Endothelial cell of umbilical vein (primary cell): ENCODE measurements at regions not wholly inside any gene's neighbourhood (a gene's known extent, or its start where the extent isn't known, plus 50 kb on each side); places are given as distances from the start of the nearest gene placed in this dataset.

Experiments used
- BruUV-seq: library from RNA; stranded (reverse); fragments of 400-500 nt; replicated peaks from 2 replicates; lab custom pipeline; 2021; lab: Mats Ljungman, UMichigan
- CTCF ChIA-PET: fragments of 300-600, 350-600 bp; sonication (Branson Sonifier 250); formaldehyde crosslinking; loops from one replicate; lab custom pipeline; 2021; ENCODE audit warnings: antibody characterized with exemption, inconsistent platforms; lab: Charles Lee
- POLR2A ChIA-PET: fragments of 300-600, 350-600 bp; sonication (Branson Sonifier 250); formaldehyde crosslinking; loops from one replicate; lab custom pipeline; 2021; ENCODE audit warnings: antibody characterized with exemption, inconsistent platforms; lab: Charles Lee
- DNase-seq: peaks from one replicate; pipeline ENCODE4 v3.0.0-alpha.2; 2011; ENCODE audit warnings: low read depth, low spot score
- FAIRE-seq: peaks from 2 replicates; lab custom pipeline; 2011; peaks lifted over from hg19 to GRCh38; lab: Jason Lieb, UNC
- H2AFZ ChIP-seq: 2 replicates; pipeline ENCODE4 v1.6.0; 2012; ENCODE audit warnings: low read depth, low read length, control low read depth, inconsistent platforms
- H3K27ac ChIP-seq: 2 replicates; pipeline ENCODE4 v1.5.1; 2011; ENCODE audit warnings: low read depth, mild to moderate bottlenecking, control low read depth, low read length, moderate library complexity; ENCODE audit not compliant: insufficient read depth
- H3K27me3 ChIP-seq, 2 experiments: 2 replicates each; pipeline versions ENCODE4 v1.6.0 to v1.6.1; 2011; ENCODE audit warnings: low read length in 2 of 2, mixed read lengths in 1 of 2; ENCODE audit not compliant: control insufficient read depth in 2 of 2, insufficient read depth in 2 of 2
- H3K36me3 ChIP-seq, 2 experiments: 2 replicates in 1 of 2; 3 replicates in 1 of 2; pipeline ENCODE4 v1.5.1; 2011; ENCODE audit warnings: low read length in 2 of 2, mild to moderate bottlenecking in 1 of 2, moderate library complexity in 1 of 2; ENCODE audit not compliant: control insufficient read depth in 2 of 2, insufficient read depth in 2 of 2; ENCODE audit errors: extremely low read depth in 1 of 2
- H3K4me1 ChIP-seq: 3 replicates; pipeline ENCODE4 v1.5.1; 2011; ENCODE audit warnings: mild to moderate bottlenecking, low read length; ENCODE audit not compliant: control insufficient read depth, insufficient read depth; ENCODE audit errors: extremely low read depth
- H3K4me2 ChIP-seq: 2 replicates; pipeline ENCODE4 v1.6.1; 2011; ENCODE audit warnings: low read length, control low read depth, mixed read lengths; ENCODE audit not compliant: insufficient read depth
- H3K4me3 ChIP-seq, 3 experiments: fragments of 200-600 bp in 1 of 3; sonication (generic), shearing (Covaris generic) in 1 of 3; replicated peaks in 1 of 3; 2 replicates each; pipeline ENCODE4 v1.5.1; 2011 to 2016; ENCODE audit warnings: control low read depth in 3 of 3, low read length in 3 of 3, mild to moderate bottlenecking in 2 of 3, inconsistent platforms in 1 of 3, low read depth in 1 of 3, moderate library complexity in 1 of 3; ENCODE audit not compliant: insufficient read depth in 1 of 3
- H3K79me2 ChIP-seq: 2 replicates; pipeline ENCODE4 v1.6.0; 2012; ENCODE audit warnings: low read length, inconsistent platforms; ENCODE audit not compliant: control insufficient read depth, insufficient read depth
- H3K9ac ChIP-seq: replicated peaks from 2 replicates; pipeline ENCODE3; 2011; ENCODE audit warnings: low read length, control low read depth; ENCODE audit not compliant: insufficient read depth; ENCODE audit errors: extremely low read depth
- H3K9me1 ChIP-seq: replicated peaks from 3 replicates; pipeline ENCODE4 v1.6.0; 2011; ENCODE audit warnings: mild to moderate bottlenecking, low read length; ENCODE audit not compliant: control insufficient read depth, insufficient read depth; ENCODE audit errors: extremely low read depth
- H3K9me3 ChIP-seq: replicated peaks from 2 replicates; pipeline ENCODE4 v1.5.1; 2012; ENCODE audit warnings: low read length, inconsistent platforms; ENCODE audit not compliant: control insufficient read depth, insufficient read depth
- H4K20me1 ChIP-seq: replicated peaks from 2 replicates; pipeline ENCODE3; 2011; ENCODE audit warnings: mild to moderate bottlenecking, low read length; ENCODE audit not compliant: control insufficient read depth, insufficient read depth; ENCODE audit errors: extremely low read depth
- EZH2 ChIP-seq: IDR thresholded peaks from 2 replicates; pipeline ENCODE4 v1.6.1; 2012; ENCODE audit warnings: borderline replicate concordance, low read depth, mild to moderate bottlenecking, moderate library complexity, low read length, inconsistent platforms; ENCODE audit not compliant: severe bottlenecking
- FOS ChIP-seq: IDR thresholded peaks from 2 replicates; pipeline ENCODE4 v1.6.1; 2011; ENCODE audit warnings: mild to moderate bottlenecking, low read length, moderate library complexity, borderline replicate concordance; ENCODE audit not compliant: insufficient read depth
- JUN ChIP-seq: IDR thresholded peaks from 2 replicates; pipeline ENCODE4 v1.6.1; 2011; ENCODE audit warnings: borderline replicate concordance, low read depth; ENCODE audit not compliant: insufficient read length, insufficient read depth
- POLR2A ChIP-seq: IDR thresholded peaks from 2 replicates; pipeline ENCODE4 v1.6.1; 2012; ENCODE audit warnings: low read depth, mild to moderate bottlenecking, control low read depth, low read length
- POLR2AphosphoS5 ChIP-seq: IDR thresholded peaks from 2 replicates; pipeline ENCODE4 v1.6.1; 2012; ENCODE audit warnings: low read depth, mild to moderate bottlenecking, control low read depth, low read length, moderate library complexity; ENCODE audit not compliant: insufficient read depth
- dilution Hi-C: fragments of 300-500 bp; cut with MboI; formaldehyde crosslinking; loops from one replicate; pipeline ENCODE4 v1.15.0; 2019; ENCODE audit warnings: low sequenced_read_pairs; ENCODE audit not compliant: extremely low pct_ligation_motif_present
- intact Hi-C: fragments of 100-400 bp; cut with micrococcal nuclease; formaldehyde crosslinking; loops from one replicate; pipeline ENCODE4 v1.10.0; 2022
- TF ChIP-seq, protein P1 (sequence below), 2 donors: IDR thresholded peaks; 1 replicate in 1 of 2; 2 replicates in 1 of 2; pipeline ENCODE4 v1.5.1; 2011; ENCODE audit warnings: low read length in 2 of 2, mild to moderate bottlenecking in 2 of 2, moderate library complexity in 2 of 2, control low read depth in 1 of 2, inconsistent platforms in 1 of 2, low read depth in 1 of 2; ENCODE audit not compliant: insufficient read depth in 1 of 2; ENCODE audit errors: extremely low read depth in 1 of 2
- TF ChIP-seq, protein P2 (sequence below): IDR thresholded peaks from 2 replicates; pipeline ENCODE4 v1.6.1; 2011; ENCODE audit not compliant: insufficient read depth, insufficient read length

DNA sequence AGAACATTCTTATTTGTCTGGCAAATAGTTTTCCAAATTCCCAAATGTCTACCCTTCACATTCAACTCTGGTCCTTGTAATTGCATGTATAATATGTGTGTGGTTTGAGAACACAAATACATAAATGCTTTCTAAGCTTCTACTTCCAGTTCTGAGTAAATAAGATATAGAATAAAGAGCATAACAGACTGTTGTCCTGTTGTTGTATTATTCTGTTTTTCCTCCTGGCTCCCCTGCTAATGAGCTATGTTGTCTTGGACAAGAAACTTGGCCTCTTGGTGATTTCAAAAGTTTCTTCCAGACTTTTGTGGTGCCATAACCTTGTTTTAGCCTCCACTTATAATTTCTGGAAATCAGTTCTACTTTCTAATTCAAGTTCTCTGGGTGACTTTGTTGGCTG lies 75.3 kb upstream of the USP38 start:
- FAIRE-seq (no peak), DNase-seq (no peak)
- no TSS peak for BruUV-seq

DNA sequence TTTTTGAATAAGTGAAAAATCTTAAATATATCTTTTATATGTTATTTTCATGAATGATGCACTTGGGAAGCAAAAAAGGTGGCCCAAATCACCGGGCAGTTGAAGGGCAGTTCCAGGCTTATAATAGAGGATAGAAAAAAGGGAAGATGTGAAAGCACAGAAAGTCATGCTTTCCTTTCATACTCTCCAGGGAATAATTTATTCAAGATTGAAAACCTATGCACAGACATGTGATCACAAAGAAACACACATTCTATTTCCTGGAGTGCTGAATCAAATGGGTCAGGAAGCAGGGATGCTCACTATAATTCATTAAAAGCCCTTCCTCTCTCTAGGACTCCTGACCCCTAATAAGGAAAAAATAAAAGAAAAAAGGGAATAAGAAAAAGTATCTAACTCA lies 66.1 kb upstream of the USP38 start:
- Histone ChIP-seq H3K9ac (no peak overlapping the region), H3K4me3 (no peak overlapping the region), H2AFZ (no peak overlapping the region), H3K4me1 (no peaks in the 10 kb centered on the region), H4K20me1 (no peaks in the 10 kb centered on the region), H3K36me3 (no peaks in the 10 kb centered on the region), H3K27ac (no peak overlapping the region), H3K9me3 (no peaks in the 10 kb centered on the region), H3K4me2 (no peak overlapping the region), H3K9me1 (no peaks in the 10 kb centered on the region), H3K27me3 (no peaks in the 10 kb centered on the region), H3K79me2 (no peaks in the 10 kb centered on the region)
- FAIRE-seq (no peak), DNase-seq (no peak)
- BruUV-seq = no TSS peak
- dilution Hi-C loops = no loop called here
- CTCF ChIA-PET = no interaction called here
- TF ChIP-seq FOS (no peak), EZH2 (no peak), POLR2A (no peak), JUN (no peak)
- TF ChIP-seq, protein P1, sequence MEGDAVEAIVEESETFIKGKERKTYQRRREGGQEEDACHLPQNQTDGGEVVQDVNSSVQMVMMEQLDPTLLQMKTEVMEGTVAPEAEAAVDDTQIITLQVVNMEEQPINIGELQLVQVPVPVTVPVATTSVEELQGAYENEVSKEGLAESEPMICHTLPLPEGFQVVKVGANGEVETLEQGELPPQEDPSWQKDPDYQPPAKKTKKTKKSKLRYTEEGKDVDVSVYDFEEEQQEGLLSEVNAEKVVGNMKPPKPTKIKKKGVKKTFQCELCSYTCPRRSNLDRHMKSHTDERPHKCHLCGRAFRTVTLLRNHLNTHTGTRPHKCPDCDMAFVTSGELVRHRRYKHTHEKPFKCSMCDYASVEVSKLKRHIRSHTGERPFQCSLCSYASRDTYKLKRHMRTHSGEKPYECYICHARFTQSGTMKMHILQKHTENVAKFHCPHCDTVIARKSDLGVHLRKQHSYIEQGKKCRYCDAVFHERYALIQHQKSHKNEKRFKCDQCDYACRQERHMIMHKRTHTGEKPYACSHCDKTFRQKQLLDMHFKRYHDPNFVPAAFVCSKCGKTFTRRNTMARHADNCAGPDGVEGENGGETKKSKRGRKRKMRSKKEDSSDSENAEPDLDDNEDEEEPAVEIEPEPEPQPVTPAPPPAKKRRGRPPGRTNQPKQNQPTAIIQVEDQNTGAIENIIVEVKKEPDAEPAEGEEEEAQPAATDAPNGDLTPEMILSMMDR (IDR thresholded peaks at IDR 0.05; ENCODE audit: extremely low read depth in 1 of 2, insufficient read depth in 1 of 2, low read depth in 1 of 2, low read length in 2 of 2) = no peak
- TF ChIP-seq, protein P2, sequence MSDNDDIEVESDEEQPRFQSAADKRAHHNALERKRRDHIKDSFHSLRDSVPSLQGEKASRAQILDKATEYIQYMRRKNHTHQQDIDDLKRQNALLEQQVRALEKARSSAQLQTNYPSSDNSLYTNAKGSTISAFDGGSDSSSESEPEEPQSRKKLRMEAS = no peak
- intact Hi-C loops = no loop called here
- POLR2A ChIA-PET = no interaction called here

More for the DNA sequence above, 75.3 kb upstream of the USP38 start:
- Histone ChIP-seq H3K4me2 (no peak overlapping the region), H4K20me1 (no peaks in the 10 kb centered on the region), H3K4me1 (no peaks in the 10 kb centered on the region), H3K9me3 (no peaks in the 10 kb centered on the region), H3K79me2 (no peaks in the 10 kb centered on the region), H3K9ac (no peak overlapping the region), H3K36me3 (no peaks in the 10 kb centered on the region), H3K27me3 (no peaks in the 10 kb centered on the region), H3K9me1 (no peaks in the 10 kb centered on the region), H3K4me3 (no peak overlapping the region), H3K27ac (no peak overlapping the region), H2AFZ (no peak overlapping the region)
- CTCF ChIA-PET = interaction anchor here (0.9 kb wide), 1 partner anchor 52 kb away, joined by 3 read pairs; no protein-coding TSS in a partner anchor
- intact Hi-C loops (no loop called here), dilution Hi-C loops (no loop called here)
- POLR2A ChIA-PET = no interaction called here
- no peak for TF ChIP-seq POLR2AphosphoS5
